Fibroblast of lung (primary cell): ENCODE measurements at regions not wholly inside any gene's neighbourhood (a gene's known extent, or its start where the extent isn't known, plus 50 kb on each side); places are given as distances from the start of the nearest gene placed in this dataset.

Experiments used
- DNase-seq, 2 donors: peaks; one replicate each; pipeline versions ENCODE4 v3.0.0 to v3.0.0-alpha.2; 2010; ENCODE audit warnings: low read depth in 2 of 2
- H2AFZ ChIP-seq: 2 replicates; pipeline ENCODE4 v1.5.1; 2012; ENCODE audit warnings: low read length, control low read depth, inconsistent platforms
- H3K27ac ChIP-seq: 2 replicates; pipeline ENCODE4 v1.5.1; 2011; ENCODE audit warnings: low read length, control low read depth; ENCODE audit not compliant: insufficient read depth
- H3K27me3 ChIP-seq: 2 replicates; pipeline ENCODE4 v1.5.1; 2011; ENCODE audit warnings: mild to moderate bottlenecking, low read length; ENCODE audit not compliant: control insufficient read depth, insufficient read depth
- H3K36me3 ChIP-seq: 2 replicates; pipeline ENCODE4 v1.5.1; 2011; ENCODE audit warnings: low read length; ENCODE audit not compliant: control insufficient read depth, insufficient read depth
- H3K4me1 ChIP-seq: 2 replicates; pipeline ENCODE4 v1.5.1; 2011; ENCODE audit warnings: low read length; ENCODE audit not compliant: control insufficient read depth, insufficient read depth; ENCODE audit errors: extremely low read depth
- H3K4me2 ChIP-seq: 2 replicates; pipeline ENCODE4 v1.5.1; 2011; ENCODE audit warnings: low read length, control low read depth; ENCODE audit not compliant: insufficient read depth; ENCODE audit errors: extremely low read depth
- H3K4me3 ChIP-seq, 4 experiments: fragments of 200-600 bp in 1 of 4; sonication (generic) in 1 of 4; replicated peaks in 1 of 4; 2 replicates each; pipeline ENCODE4 v1.5.1; 2011 to 2016; ENCODE audit warnings: low read length in 4 of 4, low read depth in 3 of 4, mild to moderate bottlenecking in 3 of 4, control low read depth in 2 of 4, inconsistent platforms in 1 of 4, mixed read lengths in 1 of 4; ENCODE audit not compliant: insufficient read depth in 1 of 4; ENCODE audit errors: control extremely low read depth in 1 of 4
- H3K79me2 ChIP-seq: 2 replicates; pipeline ENCODE4 v1.5.1; 2012; ENCODE audit warnings: mild to moderate bottlenecking, low read length, inconsistent platforms; ENCODE audit not compliant: control insufficient read depth, insufficient read depth
- H3K9ac ChIP-seq: 2 replicates; pipeline ENCODE4 v1.5.1; 2011; ENCODE audit warnings: mild to moderate bottlenecking, low read length, control low read depth; ENCODE audit not compliant: insufficient read depth
- H3K9me3 ChIP-seq: 2 replicates; pipeline ENCODE4 v1.5.1; 2012; ENCODE audit warnings: low read depth, low read length; ENCODE audit not compliant: control insufficient read depth, insufficient read depth
- H4K20me1 ChIP-seq: 2 replicates; pipeline ENCODE4 v1.5.1; 2011; ENCODE audit warnings: low read length; ENCODE audit not compliant: control insufficient read depth, insufficient read depth; ENCODE audit errors: extremely low read depth
- CTCF ChIP-seq, 2 donors: IDR thresholded peaks in 1 of 2; conservative IDR thresholded peaks in 1 of 2; 1 replicate in 1 of 2; 2 replicates in 1 of 2; pipeline ENCODE4 v1.5.1; 2011 to 2012; ENCODE audit warnings: low read length in 2 of 2, control low read depth in 1 of 2, inconsistent platforms in 1 of 2, low read depth in 1 of 2, mild to moderate bottlenecking in 1 of 2
- EZH2 ChIP-seq: IDR thresholded peaks from 2 replicates; pipeline ENCODE4 v1.5.1; 2012; ENCODE audit warnings: low read length, control low read depth, mild to moderate bottlenecking; ENCODE audit errors: missing control alignments

DNA sequence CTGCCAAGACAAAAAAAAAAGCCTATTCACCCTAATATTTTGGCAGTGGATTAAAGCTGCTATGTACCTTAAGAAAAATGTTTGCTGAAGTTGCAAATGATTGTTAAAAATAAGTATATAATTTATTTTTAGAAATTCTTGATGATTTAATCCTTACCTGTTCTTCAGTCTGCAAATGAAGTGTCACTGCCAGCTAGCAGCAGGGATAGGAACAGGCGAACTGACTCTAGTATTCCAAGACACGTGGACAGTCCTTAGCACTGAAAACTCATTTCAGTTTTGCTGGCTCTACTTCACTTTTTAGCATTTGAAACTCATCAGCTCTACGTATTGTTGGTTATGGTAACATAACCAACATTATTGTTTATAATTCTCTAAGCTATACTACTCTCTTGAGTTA, 204.4 kb upstream of the ID4 start:
- H3K9ac ChIP-seq = no peak overlapping the region
- H2AFZ ChIP-seq = no peak overlapping the region
- no peaks in the 10 kb centered on the region for H3K9me3 ChIP-seq
- no peak overlapping the region for H3K4me2 ChIP-seq
- H3K27ac ChIP-seq = no peak overlapping the region
- no peaks in the 10 kb centered on the region for H3K27me3 ChIP-seq
- H3K4me3 ChIP-seq = no peak overlapping the region
- H3K36me3 ChIP-seq = no peaks in the 10 kb centered on the region
- no peak for DNase-seq
- no peaks in the 10 kb centered on the region for H4K20me1 ChIP-seq
- H3K4me1 ChIP-seq = no peaks in the 10 kb centered on the region
- no peaks in the 10 kb centered on the region for H3K79me2 ChIP-seq
- no peak for TF ChIP-seq CTCF (conservative IDR thresholded peaks at IDR 0.05 in 1 of 2, IDR thresholded peaks at IDR 0.05 in 1 of 2; ENCODE audit: low read depth in 1 of 2, low read length in 2 of 2)
- TF ChIP-seq EZH2 = no peak

DNA sequence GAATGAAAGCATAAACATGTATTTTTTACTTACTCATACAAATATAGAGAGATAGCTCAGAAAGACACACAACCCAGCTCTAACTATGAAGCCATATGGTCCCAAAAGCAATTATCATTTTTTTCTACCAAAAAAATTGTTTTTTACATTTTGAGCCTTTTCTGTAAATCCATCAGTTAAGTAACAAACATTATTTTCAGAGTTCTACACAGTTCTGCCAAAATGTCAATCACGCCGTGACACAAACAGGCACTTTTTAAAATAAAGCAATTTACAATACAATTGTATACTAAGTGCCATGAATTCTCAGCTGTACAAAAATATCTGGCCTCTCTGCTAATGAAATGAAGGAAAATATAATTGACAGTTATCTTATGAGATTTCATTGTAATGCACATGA, 201.4 kb upstream of the ID4 start:
- H3K27ac ChIP-seq = no peak overlapping the region
- no peak overlapping the region for H3K4me2 ChIP-seq
- H3K36me3 ChIP-seq = no peaks in the 10 kb centered on the region
- TF ChIP-seq CTCF (conservative IDR thresholded peaks at IDR 0.05 in 1 of 2, IDR thresholded peaks at IDR 0.05 in 1 of 2; ENCODE audit: low read depth in 1 of 2, low read length in 2 of 2) (no peak), EZH2 (no peak)
- H3K4me1 ChIP-seq = no peaks in the 10 kb centered on the region
- no peaks in the 10 kb centered on the region for H3K27me3 ChIP-seq
- H2AFZ ChIP-seq = no peak overlapping the region
- H3K9ac ChIP-seq = no peak overlapping the region
- no peak overlapping the region for H3K4me3 ChIP-seq
- H3K79me2 ChIP-seq = no peaks in the 10 kb centered on the region
- no peaks in the 10 kb centered on the region for H4K20me1 ChIP-seq
- H3K9me3 ChIP-seq = no peaks in the 10 kb centered on the region
- no peak for DNase-seq

- Histone ChIP-seq H3K4me3 (no peak overlapping the region), H3K4me2 (no peak overlapping the region), H2AFZ (no peak overlapping the region), H3K9ac (no peak overlapping the region), H3K27me3 (no peaks in the 10 kb centered on the region), H3K79me2 (no peaks in the 10 kb centered on the region), H3K4me1 (no peaks in the 10 kb centered on the region), H4K20me1 (no peaks in the 10 kb centered on the region), H3K36me3 (no peaks in the 10 kb centered on the region), H3K27ac (no peak overlapping the region), H3K9me3 (no peaks in the 10 kb centered on the region)
- no peak for DNase-seq
- TF ChIP-seq CTCF (conservative IDR thresholded peaks at IDR 0.05 in 1 of 2, IDR thresholded peaks at IDR 0.05 in 1 of 2; ENCODE audit: low read depth in 1 of 2, low read length in 2 of 2) (no peak), EZH2 (no peak)
Observed at GRCh38 chr6:19637010-19637409, 200.2 kb upstream of the ID4 start.
